HG03469 (cell line): ENCODE measurements at regions not wholly inside any gene's neighbourhood (a gene's known extent, or its start where the extent isn't known, plus 50 kb on each side); places are given as distances from the start of the nearest gene placed in this dataset.
A peak's percentile ranks its signal among the peaks of the same experiment; 100 is the strongest.
"Not testable (repeated sequence)": the region's sequence is repeated elsewhere in the genome, so short reads cannot be mapped to it uniquely, and the experiment has no call there.

ENCODE experiments used
- ATAC-seq: cut with Tn5 transposase; IDR thresholded peaks from one replicate; pipeline ENCODE4 v1.9.1; 2021; ENCODE audit warnings: mild to moderate bottlenecking, moderate library complexity, moderate number of reproducible peaks; ENCODE audit not compliant: unreplicated experiment

GRCh38 chr4:109378511-109378910 lies 55.1 kb upstream of the SEC24B start:
- no peak for ATAC-seq

- ATAC-seq = no peak
Observed at GRCh38 chr4:109378076-109378475, 55.5 kb upstream of the SEC24B start.

- ATAC-seq = no peak
Observed at GRCh38 chr4:109375778-109376414, 57.7 kb upstream of the SEC24B start.

- ATAC-seq = no peak
Observed at GRCh38 chr4:109368661-109369060, 65.0 kb upstream of the SEC24B start.

- no peak for ATAC-seq
Observed at GRCh38 chr4:109365939-109366338, 63.5 kb upstream of the COL25A1 start.

- not testable (repeated sequence) for ATAC-seq
Observed at GRCh38 chr4:109365297-109365696, 62.8 kb upstream of the COL25A1 start.

- ATAC-seq = peak; percentile 53
Observed at GRCh38 chr4:109359040-109359646, 56.7 kb upstream of the COL25A1 start.

GRCh38 chr4:109355835-109356234 lies 53.4 kb upstream of the COL25A1 start:
- ATAC-seq = no peak

GRCh38 chr4:109352941-109353340 lies 50.5 kb upstream of the COL25A1 start:
- no peak for ATAC-seq
